SK-N-SH (cell line): ENCODE measurements at regions not wholly inside any gene's neighbourhood (a gene's known extent, or its start where the extent isn't known, plus 50 kb on each side); places are given as distances from the start of the nearest gene placed in this dataset.

Experiments used
- CTCF ChIA-PET: fragments of 300-600, 350-600 bp; formaldehyde crosslinking; extraction: SDS; loops from one replicate; lab custom pipeline; 2021; lab: Yijun Ruan, JAX
- POLR2A ChIA-PET: fragments of 350-600 bp; sonication (Branson Sonifier 250); formaldehyde crosslinking; extraction: SDS; loops from one replicate; lab custom pipeline; 2020; ENCODE audit warnings: antibody characterized with exemption, inconsistent platforms; lab: Yijun Ruan, JAX
- DNase-seq: peaks from one replicate; pipeline ENCODE4 v3.0.0; 2012
- H2AFZ ChIP-seq: fragments of 200-600 bp; sonication (generic); 2 replicates; pipeline ENCODE4 v1.8.1; 2016; ENCODE audit warnings: antibody characterized with exemption, mild to moderate bottlenecking, low read depth
- H3F3A ChIP-seq: fragments of 200-600 bp; sonication (generic); replicated peaks from 2 replicates; pipeline ENCODE3; 2016; ENCODE audit warnings: antibody characterized with exemption, mild to moderate bottlenecking; ENCODE audit not compliant: insufficient read depth
- H3K27ac ChIP-seq, 2 experiments: fragments of 200-500 bp in 1 of 2; fragments of 200-600 bp in 1 of 2; sonication (Bioruptor generic) in 1 of 2; sonication (generic), shearing (Covaris generic) in 1 of 2; 2 replicates each; pipeline versions ENCODE4 v1.5.1 to v1.6.1; 2014 to 2016; ENCODE audit warnings: low read depth in 2 of 2, inconsistent platforms in 1 of 2, low read length in 1 of 2, mild to moderate bottlenecking in 1 of 2, mixed read lengths in 1 of 2
- H3K27me3 ChIP-seq: fragments of 200-600 bp; sonication (generic), shearing (Covaris generic); 2 replicates; pipeline ENCODE4 v1.6.1; 2016; ENCODE audit warnings: mixed run types; ENCODE audit not compliant: insufficient read depth
- H3K36me3 ChIP-seq, 2 experiments: fragments of 200-500 bp in 1 of 2; fragments of 200-600 bp in 1 of 2; sonication (Bioruptor generic) in 1 of 2; sonication (generic) in 1 of 2; replicated peaks in 1 of 2; 2 replicates each; pipeline versions ENCODE3 to v1.5.1; 2014 to 2016; ENCODE audit warnings: low read length in 1 of 2, mild to moderate bottlenecking in 1 of 2; ENCODE audit not compliant: insufficient read depth in 2 of 2, control insufficient read depth in 1 of 2
- H3K4me1 ChIP-seq, 2 experiments: fragments of 200-500 bp in 1 of 2; fragments of 200-600 bp in 1 of 2; sonication (Bioruptor generic) in 1 of 2; sonication (generic), shearing (Covaris generic) in 1 of 2; 2 replicates each; pipeline versions ENCODE4 v1.5.1 to v1.6.1; 2014 to 2016; ENCODE audit warnings: low read depth in 1 of 2, low read length in 1 of 2, mixed run types in 1 of 2; ENCODE audit not compliant: insufficient read depth in 2 of 2, control insufficient read depth in 1 of 2
- H3K4me2 ChIP-seq: fragments of 200-600 bp; sonication (generic), shearing (Covaris generic); 2 replicates; pipeline ENCODE4 v1.6.1; 2017; ENCODE audit warnings: mixed run types
- H3K4me3 ChIP-seq, 2 experiments: fragments of 200-500 bp in 1 of 2; fragments of 200-600 bp in 1 of 2; sonication (Bioruptor generic) in 1 of 2; sonication (generic), shearing (Covaris generic) in 1 of 2; 2 replicates each; pipeline versions ENCODE4 v1.5.1 to v1.8.1; 2014 to 2016; ENCODE audit warnings: low read depth in 2 of 2, inconsistent platforms in 1 of 2, low read length in 1 of 2, mild to moderate bottlenecking in 1 of 2, mixed read lengths in 1 of 2, moderate library complexity in 1 of 2
- H3K79me2 ChIP-seq: fragments of 200-600 bp; sonication (generic); 2 replicates; pipeline ENCODE4 v1.8.1; 2017; ENCODE audit warnings: mild to moderate bottlenecking; ENCODE audit not compliant: insufficient read depth
- H3K9ac ChIP-seq: fragments of 200-600 bp; sonication (generic); 2 replicates; pipeline ENCODE4 v1.6.1; 2017; ENCODE audit warnings: mixed run types
- H3K9me2 ChIP-seq: fragments of 200-600 bp; sonication (generic); 2 replicates; pipeline ENCODE4 v1.6.1; 2017; ENCODE audit warnings: mixed run types
- H3K9me3 ChIP-seq: fragments of 200-600 bp; sonication (generic); 2 replicates; pipeline ENCODE4 v1.6.1; 2017; ENCODE audit warnings: mixed run types, mild to moderate bottlenecking, moderate library complexity
- H4K20me1 ChIP-seq: fragments of 200-600 bp; sonication (generic); 2 replicates; pipeline ENCODE4 v1.6.1; 2017; ENCODE audit warnings: mild to moderate bottlenecking, mixed run types; ENCODE audit not compliant: insufficient read depth
- CHD2 ChIP-seq: fragments of 150-350 bp; IDR thresholded peaks from 2 replicates; pipeline ENCODE4 v1.6.1; 2018; ENCODE audit warnings: low read length; ENCODE audit not compliant: partially characterized antibody
- EP300 ChIP-seq, 2 experiments: IDR thresholded peaks; 2 replicates each; pipeline versions ENCODE4 v1.4.0 to v1.6.1; 2012; ENCODE audit warnings: borderline replicate concordance in 1 of 2, low read depth in 1 of 2, low read length in 1 of 2
- MEF2A ChIP-seq: IDR thresholded peaks from 2 replicates; pipeline ENCODE4 v1.4.0; 2012; ENCODE audit warnings: low read depth, borderline replicate concordance
- MXI1 ChIP-seq: IDR thresholded peaks from 2 replicates; pipeline ENCODE4 v1.6.1; 2012; ENCODE audit warnings: mild to moderate bottlenecking, low read depth, low read length, improper control_type of control experiment
- NFIC ChIP-seq: IDR thresholded peaks from 2 replicates; pipeline ENCODE4 v1.4.0; 2012; ENCODE audit warnings: borderline replicate concordance
- NRF1 ChIP-seq: IDR thresholded peaks from 2 replicates; pipeline ENCODE4 v1.6.1; 2012; ENCODE audit warnings: low read depth, mild to moderate bottlenecking, low read length
- RAD21 ChIP-seq: IDR thresholded peaks from 2 replicates; pipeline ENCODE4 v1.6.1; 2012; ENCODE audit warnings: mild to moderate bottlenecking, low read length
- RCOR1 ChIP-seq: fragments of 150-350 bp; IDR thresholded peaks from 2 replicates; pipeline ENCODE4 v1.6.1; 2017; ENCODE audit warnings: antibody characterized with exemption, low read length
- RFX5 ChIP-seq: IDR thresholded peaks from 2 replicates; pipeline ENCODE4 v1.6.1; 2012; ENCODE audit warnings: mild to moderate bottlenecking, improper control_type of control experiment, low read length
- TCF12 ChIP-seq: IDR thresholded peaks from 2 replicates; pipeline ENCODE4 v1.4.0; 2012
- TEAD4 ChIP-seq: IDR thresholded peaks from 2 replicates; pipeline ENCODE4 v1.4.0; 2012; ENCODE audit warnings: mild to moderate bottlenecking, borderline replicate concordance; ENCODE audit not compliant: insufficient read depth
- YY1 ChIP-seq: IDR thresholded peaks from 2 replicates; pipeline ENCODE4 v1.4.0; 2012; ENCODE audit warnings: low read depth, mild to moderate bottlenecking
- WGBS: methylation state at CpG from one replicate; pipeline ENCODE4 v1.1.6; 2017; ENCODE audit warnings: low lambda C conversion rate; 5-methylcytosine and 5-hydroxymethylcytosine counted together
- TF ChIP-seq, protein P1 (sequence below): fragments of 200-600 bp; sonication (generic); IDR thresholded peaks from 2 replicates; pipeline ENCODE4 v1.6.1; 2017; ENCODE audit warnings: antibody characterized with exemption, mild to moderate bottlenecking, moderate library complexity
- TF ChIP-seq, protein P2 (sequence below): IDR thresholded peaks from 2 replicates; pipeline ENCODE4 v1.6.1; 2012; ENCODE audit warnings: mild to moderate bottlenecking, low read depth, low read length, moderate library complexity
- TF ChIP-seq, protein P3 (sequence below): IDR thresholded peaks from 2 replicates; pipeline ENCODE4 v1.4.0; 2012; ENCODE audit warnings: low read depth, borderline replicate concordance
- TF ChIP-seq, protein P4 (sequence below): fragments of 150-350 bp; IDR thresholded peaks from 2 replicates; pipeline ENCODE4 v1.6.1; 2017; ENCODE audit warnings: antibody characterized with exemption, low read length, low read depth, borderline replicate concordance
- TF ChIP-seq, protein P5 (sequence below): IDR thresholded peaks from 2 replicates; pipeline ENCODE4 v1.4.0; 2012; ENCODE audit warnings: low read depth

DNA sequence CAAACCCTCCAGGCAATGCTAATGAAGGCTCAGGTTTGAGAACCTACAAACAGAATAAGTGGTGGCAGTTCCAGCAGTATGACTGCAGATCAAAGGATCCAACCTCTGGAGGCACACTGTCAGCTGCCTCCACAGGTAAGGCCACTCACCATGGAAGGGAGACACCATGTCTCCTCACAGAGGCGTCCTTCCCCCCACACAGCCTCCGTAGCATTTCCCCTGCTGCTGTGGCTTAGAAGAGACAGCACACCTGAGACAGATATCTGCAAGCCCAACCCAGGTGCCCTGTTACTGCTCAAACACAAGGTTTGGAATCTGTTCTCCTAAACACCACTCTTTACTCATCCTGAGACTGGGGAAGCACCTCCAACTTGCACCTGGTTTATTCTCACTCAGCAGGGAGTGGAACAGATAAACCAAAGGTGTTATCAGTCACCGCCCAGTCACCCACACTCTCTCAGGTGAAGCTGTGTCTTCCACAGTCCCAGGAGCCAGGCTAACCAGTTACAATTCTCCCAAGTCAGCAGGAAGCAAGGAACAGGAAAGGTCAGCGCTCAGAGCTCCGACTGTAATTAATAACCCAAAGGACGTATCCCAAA is 311.2 kb downstream of the FOXO1 start:
- Histone ChIP-seq H3K79me2 (no peaks in the 10 kb centered on the region), H3K4me3 (no peak overlapping the region), H3K9me2 (no peaks in the 10 kb centered on the region), H3K27ac (no peak overlapping the region)
- 72% methylated on average over 5 of the region's 6 CpGs for WGBS
- TF ChIP-seq CHD2 (no peak), MXI1 (no peak), NRF1 (no peak), NFIC (no peak), MEF2A (no peak), RAD21 (no peak), RFX5 (no peak), RCOR1 (no peak), EP300 (IDR thresholded peaks at IDR 0.05; ENCODE audit: borderline replicate concordance in 1 of 2, low read depth in 1 of 2, low read length in 1 of 2) (no peak), YY1 (no peak), TCF12 (no peak), TEAD4 (no peak)
- TF ChIP-seq, protein P1, sequence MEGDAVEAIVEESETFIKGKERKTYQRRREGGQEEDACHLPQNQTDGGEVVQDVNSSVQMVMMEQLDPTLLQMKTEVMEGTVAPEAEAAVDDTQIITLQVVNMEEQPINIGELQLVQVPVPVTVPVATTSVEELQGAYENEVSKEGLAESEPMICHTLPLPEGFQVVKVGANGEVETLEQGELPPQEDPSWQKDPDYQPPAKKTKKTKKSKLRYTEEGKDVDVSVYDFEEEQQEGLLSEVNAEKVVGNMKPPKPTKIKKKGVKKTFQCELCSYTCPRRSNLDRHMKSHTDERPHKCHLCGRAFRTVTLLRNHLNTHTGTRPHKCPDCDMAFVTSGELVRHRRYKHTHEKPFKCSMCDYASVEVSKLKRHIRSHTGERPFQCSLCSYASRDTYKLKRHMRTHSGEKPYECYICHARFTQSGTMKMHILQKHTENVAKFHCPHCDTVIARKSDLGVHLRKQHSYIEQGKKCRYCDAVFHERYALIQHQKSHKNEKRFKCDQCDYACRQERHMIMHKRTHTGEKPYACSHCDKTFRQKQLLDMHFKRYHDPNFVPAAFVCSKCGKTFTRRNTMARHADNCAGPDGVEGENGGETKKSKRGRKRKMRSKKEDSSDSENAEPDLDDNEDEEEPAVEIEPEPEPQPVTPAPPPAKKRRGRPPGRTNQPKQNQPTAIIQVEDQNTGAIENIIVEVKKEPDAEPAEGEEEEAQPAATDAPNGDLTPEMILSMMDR, result no peak
- TF ChIP-seq, protein P2, sequence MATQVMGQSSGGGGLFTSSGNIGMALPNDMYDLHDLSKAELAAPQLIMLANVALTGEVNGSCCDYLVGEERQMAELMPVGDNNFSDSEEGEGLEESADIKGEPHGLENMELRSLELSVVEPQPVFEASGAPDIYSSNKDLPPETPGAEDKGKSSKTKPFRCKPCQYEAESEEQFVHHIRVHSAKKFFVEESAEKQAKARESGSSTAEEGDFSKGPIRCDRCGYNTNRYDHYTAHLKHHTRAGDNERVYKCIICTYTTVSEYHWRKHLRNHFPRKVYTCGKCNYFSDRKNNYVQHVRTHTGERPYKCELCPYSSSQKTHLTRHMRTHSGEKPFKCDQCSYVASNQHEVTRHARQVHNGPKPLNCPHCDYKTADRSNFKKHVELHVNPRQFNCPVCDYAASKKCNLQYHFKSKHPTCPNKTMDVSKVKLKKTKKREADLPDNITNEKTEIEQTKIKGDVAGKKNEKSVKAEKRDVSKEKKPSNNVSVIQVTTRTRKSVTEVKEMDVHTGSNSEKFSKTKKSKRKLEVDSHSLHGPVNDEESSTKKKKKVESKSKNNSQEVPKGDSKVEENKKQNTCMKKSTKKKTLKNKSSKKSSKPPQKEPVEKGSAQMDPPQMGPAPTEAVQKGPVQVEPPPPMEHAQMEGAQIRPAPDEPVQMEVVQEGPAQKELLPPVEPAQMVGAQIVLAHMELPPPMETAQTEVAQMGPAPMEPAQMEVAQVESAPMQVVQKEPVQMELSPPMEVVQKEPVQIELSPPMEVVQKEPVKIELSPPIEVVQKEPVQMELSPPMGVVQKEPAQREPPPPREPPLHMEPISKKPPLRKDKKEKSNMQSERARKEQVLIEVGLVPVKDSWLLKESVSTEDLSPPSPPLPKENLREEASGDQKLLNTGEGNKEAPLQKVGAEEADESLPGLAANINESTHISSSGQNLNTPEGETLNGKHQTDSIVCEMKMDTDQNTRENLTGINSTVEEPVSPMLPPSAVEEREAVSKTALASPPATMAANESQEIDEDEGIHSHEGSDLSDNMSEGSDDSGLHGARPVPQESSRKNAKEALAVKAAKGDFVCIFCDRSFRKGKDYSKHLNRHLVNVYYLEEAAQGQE, result no peak
- TF ChIP-seq, protein P3, sequence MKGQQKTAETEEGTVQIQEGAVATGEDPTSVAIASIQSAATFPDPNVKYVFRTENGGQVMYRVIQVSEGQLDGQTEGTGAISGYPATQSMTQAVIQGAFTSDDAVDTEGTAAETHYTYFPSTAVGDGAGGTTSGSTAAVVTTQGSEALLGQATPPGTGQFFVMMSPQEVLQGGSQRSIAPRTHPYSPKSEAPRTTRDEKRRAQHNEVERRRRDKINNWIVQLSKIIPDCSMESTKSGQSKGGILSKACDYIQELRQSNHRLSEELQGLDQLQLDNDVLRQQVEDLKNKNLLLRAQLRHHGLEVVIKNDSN, result no peak
- TF ChIP-seq, protein P4, sequence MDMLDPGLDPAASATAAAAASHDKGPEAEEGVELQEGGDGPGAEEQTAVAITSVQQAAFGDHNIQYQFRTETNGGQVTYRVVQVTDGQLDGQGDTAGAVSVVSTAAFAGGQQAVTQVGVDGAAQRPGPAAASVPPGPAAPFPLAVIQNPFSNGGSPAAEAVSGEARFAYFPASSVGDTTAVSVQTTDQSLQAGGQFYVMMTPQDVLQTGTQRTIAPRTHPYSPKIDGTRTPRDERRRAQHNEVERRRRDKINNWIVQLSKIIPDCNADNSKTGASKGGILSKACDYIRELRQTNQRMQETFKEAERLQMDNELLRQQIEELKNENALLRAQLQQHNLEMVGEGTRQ, result no peak
- TF ChIP-seq, protein P5, sequence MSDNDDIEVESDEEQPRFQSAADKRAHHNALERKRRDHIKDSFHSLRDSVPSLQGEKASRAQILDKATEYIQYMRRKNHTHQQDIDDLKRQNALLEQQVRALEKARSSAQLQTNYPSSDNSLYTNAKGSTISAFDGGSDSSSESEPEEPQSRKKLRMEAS, result no peak
- TF ChIP-seq, all 33 proteins: peak for 0
- Histone ChIP-seq H3K4me1 (peaks cover 0 to 2% of the 10 kb centered on the region in 2 experiments; a peak in 1 of 4 replicates), H2AFZ (no peak overlapping the region), H3K4me2 (no peak overlapping the region), H3K9me3 (no peaks in the 10 kb centered on the region), H3K36me3 (no peaks in the 10 kb centered on the region), H4K20me1 (no peaks in the 10 kb centered on the region), H3K27me3 (no peaks in the 10 kb centered on the region), H3F3A (no peaks in the 10 kb centered on the region), H3K9ac (no peak overlapping the region)
- no peak for DNase-seq
- CTCF ChIA-PET, result no interaction called here
- POLR2A ChIA-PET, result no interaction called here
